ENCODE measurements at regions not wholly inside any gene's neighbourhood (a gene's known extent, or its start where the extent isn't known, plus 50 kb on each side); places are given as distances from the start of the nearest gene placed in this dataset.

DNA sequence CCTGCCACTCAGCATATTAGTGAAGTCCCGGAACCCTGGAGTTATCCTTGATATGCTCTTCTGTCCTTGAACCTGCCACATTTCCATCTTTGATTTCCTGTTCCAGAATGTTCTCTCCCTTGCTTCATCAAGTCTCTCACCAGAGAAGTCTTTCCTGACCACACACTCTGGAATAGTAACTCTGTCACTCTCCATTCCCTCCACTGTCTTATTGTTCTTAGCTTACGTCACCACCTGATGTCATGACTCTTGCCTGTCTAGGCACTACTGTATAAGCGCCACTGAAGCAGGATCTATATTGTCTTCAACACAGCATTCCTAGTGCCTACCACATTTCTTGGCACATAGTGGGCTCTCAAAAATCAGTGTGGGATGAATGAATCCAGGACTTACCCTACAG is 65.4 kb upstream of the SMYD2 start:
- TF ChIP-seq POLR2AphosphoS5 (IDR thresholded peaks at IDR 0.05; ENCODE audit: low read depth, low read length) (no peak), POLR2A (IDR thresholded peaks at IDR 0.05; ENCODE audit: low read depth, low read length) (no peak), TAF1 (IDR thresholded peaks at IDR 0.05; ENCODE audit: borderline replicate concordance, low read depth, low read length) (no peak)
